ENCODE measurements at regions not wholly inside any gene's neighbourhood (a gene's known extent, or its start where the extent isn't known, plus 50 kb on each side); places are given as distances from the start of the nearest gene placed in this dataset.

- no peak for DNase-seq (ENCODE audit: low read depth in 1 of 2, low spot score in 1 of 2)
Observed at GRCh38 chr18:40577239-40577980, 1377.6 kb upstream of the PIK3C3 start.

- DNase-seq (ENCODE audit: low read depth in 1 of 2, low spot score in 1 of 2): no peak
Observed at GRCh38 chr18:40576507-40577115, 1378.4 kb upstream of the PIK3C3 start.

- DNase-seq (ENCODE audit: low read depth in 1 of 2, low spot score in 1 of 2): no peak
Observed at GRCh38 chr18:40570615-40571014, 1384.4 kb upstream of the PIK3C3 start.

GRCh38 chr18:40569605-40570004, 1385.4 kb upstream of the PIK3C3 start:
- no peak for DNase-seq (ENCODE audit: low read depth in 1 of 2, low spot score in 1 of 2)

- DNase-seq (ENCODE audit: low read depth in 1 of 2, low spot score in 1 of 2): no peak
Observed at GRCh38 chr18:40566510-40566844, 1388.6 kb upstream of the PIK3C3 start.

GRCh38 chr18:40565805-40566509, 1389.1 kb upstream of the PIK3C3 start:
- DNase-seq (ENCODE audit: low read depth in 1 of 2, low spot score in 1 of 2): no peak

GRCh38 chr18:40559556-40559955, 1395.5 kb upstream of the PIK3C3 start:
- DNase-seq (ENCODE audit: low read depth in 1 of 2, low spot score in 1 of 2): no peak

- no peak for DNase-seq (ENCODE audit: low read depth in 1 of 2, low spot score in 1 of 2)
Observed at GRCh38 chr18:40558706-40559392, 1396.2 kb upstream of the PIK3C3 start.

GRCh38 chr18:40555914-40556313, 1399.1 kb upstream of the PIK3C3 start:
- no peak for DNase-seq (ENCODE audit: low read depth in 1 of 2, low spot score in 1 of 2)

GRCh38 chr18:40553029-40553428, 1402.0 kb upstream of the PIK3C3 start:
- DNase-seq (ENCODE audit: low read depth in 1 of 2, low spot score in 1 of 2): no peak

GRCh38 chr18:40546875-40547274, 1408.2 kb upstream of the PIK3C3 start:
- DNase-seq (ENCODE audit: low read depth in 1 of 2, low spot score in 1 of 2): no peak

- DNase-seq (ENCODE audit: low read depth in 1 of 2, low spot score in 1 of 2): no peak
Observed at GRCh38 chr18:40534723-40535122, 1420.3 kb upstream of the PIK3C3 start.

GRCh38 chr18:40532046-40532445, 1423.0 kb upstream of the PIK3C3 start:
- no peak for DNase-seq (ENCODE audit: low read depth in 1 of 2, low spot score in 1 of 2)

GRCh38 chr18:40531051-40531450, 1424.0 kb upstream of the PIK3C3 start:
- DNase-seq (ENCODE audit: low read depth in 1 of 2, low spot score in 1 of 2): no peak

- DNase-seq (ENCODE audit: low read depth in 1 of 2, low spot score in 1 of 2): no peak
Observed at GRCh38 chr18:40529478-40529877, 1425.6 kb upstream of the PIK3C3 start.

GRCh38 chr18:40524881-40525280, 1430.2 kb upstream of the PIK3C3 start:
- no peak for DNase-seq (ENCODE audit: low read depth in 1 of 2, low spot score in 1 of 2)

- no peak for DNase-seq (ENCODE audit: low read depth in 1 of 2, low spot score in 1 of 2)
Observed at GRCh38 chr18:40523287-40523686, 1431.7 kb upstream of the PIK3C3 start.

GRCh38 chr18:40501026-40501425, 1454.0 kb upstream of the PIK3C3 start:
- no peak for DNase-seq (ENCODE audit: low read depth in 1 of 2, low spot score in 1 of 2)

- no peak for DNase-seq (ENCODE audit: low read depth in 1 of 2, low spot score in 1 of 2)
Observed at GRCh38 chr18:40494603-40495002, 1460.4 kb upstream of the PIK3C3 start.

- DNase-seq (ENCODE audit: low read depth in 1 of 2, low spot score in 1 of 2): no peak
Observed at GRCh38 chr18:40493316-40493715, 1461.7 kb upstream of the PIK3C3 start.

- no peak for DNase-seq (ENCODE audit: low read depth in 1 of 2, low spot score in 1 of 2)
Observed at GRCh38 chr18:40489301-40489700, 1465.7 kb upstream of the PIK3C3 start.

- DNase-seq (ENCODE audit: low read depth in 1 of 2, low spot score in 1 of 2): no peak
Observed at GRCh38 chr18:40485318-40485717, 1469.7 kb upstream of the PIK3C3 start.

Data from stimulated activated CD4-positive, alpha-beta T cell treated with anti-CD3 and anti-CD28 coated beads, Interleukin-15, amount 100 ng/mL, for 1 hour (primary cell).